AG04450 (cell line): ENCODE measurements at regions not wholly inside any gene's neighbourhood (a gene's known extent, or its start where the extent isn't known, plus 50 kb on each side); places are given as distances from the start of the nearest gene placed in this dataset.

Source experiments
- CTCF ChIA-PET: fragments of 300-600, 350-600 bp; formaldehyde crosslinking; extraction: SDS; loops from one replicate; lab custom pipeline; 2022; ENCODE audit warnings: antibody characterized with exemption, inconsistent platforms; lab: Charles Lee
- POLR2A ChIA-PET: fragments of 350-600 bp; formaldehyde crosslinking; extraction: SDS; loops from one replicate; lab custom pipeline; 2021; ENCODE audit warnings: antibody characterized with exemption, inconsistent platforms; lab: Yijun Ruan, JAX
- DNase-seq: peaks from one replicate; pipeline ENCODE4 v3.0.0-alpha.2; 2011; ENCODE audit warnings: low read depth, low spot score
- H3K27ac ChIP-seq: one replicate; pipeline ENCODE4 v1.5.1; 2012; ENCODE audit warnings: low read depth, low read length, control low read depth
- H3K27me3 ChIP-seq: one replicate; pipeline ENCODE4 v1.6.0; 2012; ENCODE audit warnings: low read length; ENCODE audit not compliant: control insufficient read depth, insufficient read depth
- H3K4me3 ChIP-seq: 2 replicates; pipeline ENCODE4 v1.5.1; 2011; ENCODE audit warnings: mild to moderate bottlenecking, low read depth, low read length, control low read depth
- H3K9me3 ChIP-seq: 2 replicates; pipeline ENCODE4 v1.5.1; 2012; ENCODE audit warnings: low read length; ENCODE audit not compliant: control insufficient read depth, insufficient read depth
- CTCF ChIP-seq: IDR thresholded peaks from 2 replicates; pipeline ENCODE4 v1.5.1; 2011; ENCODE audit warnings: low read depth, low read length, control low read depth, inconsistent platforms

- TF ChIP-seq CTCF = no peak
- POLR2A ChIA-PET = no interaction called here
- H3K4me3 ChIP-seq = no peak overlapping the region
- CTCF ChIA-PET = interaction anchor here (1.0 kb wide), 1 partner anchor 46 kb away, joined by 5 read pairs; no protein-coding TSS in a partner anchor
- H3K27ac ChIP-seq = no peak overlapping the region
- no peak for DNase-seq
- no peaks in the 10 kb centered on the region for H3K27me3 ChIP-seq
- H3K9me3 ChIP-seq = no peaks in the 10 kb centered on the region
Observed at GRCh38 chr3:8371085-8371551, 130.5 kb upstream of the LMCD1 start.

GRCh38 chr3:8371960-8372463, 129.6 kb upstream of the LMCD1 start:
- TF ChIP-seq CTCF = no peak
- Histone ChIP-seq H3K27me3 (no peaks in the 10 kb centered on the region), H3K27ac (no peak overlapping the region), H3K9me3 (no peaks in the 10 kb centered on the region), H3K4me3 (no peak overlapping the region)
- CTCF ChIA-PET = no interaction called here
- POLR2A ChIA-PET = no interaction called here
- DNase-seq = no peak

- DNase-seq = no peak
- ChIA-PET CTCF (interaction anchor here (1.4 kb wide), 1 partner anchor 37 kb away, joined by 4 read pairs; no protein-coding TSS in a partner anchor), POLR2A (no interaction called here)
- H3K4me3 ChIP-seq = no peak overlapping the region
- no peak for TF ChIP-seq CTCF
- H3K9me3 ChIP-seq = no peaks in the 10 kb centered on the region
- peaks cover 3% of the 10 kb centered on the region for H3K27me3 ChIP-seq
- no peak overlapping the region for H3K27ac ChIP-seq
Observed at GRCh38 chr3:8380904-8381704, 120.5 kb upstream of the LMCD1 start.

- ChIA-PET CTCF (interaction anchor here (1.8 kb wide), 1 partner anchor 31 kb away, joined by 8 read pairs; no protein-coding TSS in a partner anchor), POLR2A (no interaction called here)
- peak; percentile 7 for DNase-seq
- H3K27ac ChIP-seq = no peak overlapping the region
- H3K9me3 ChIP-seq = no peaks in the 10 kb centered on the region
- peaks cover 3% of the 10 kb centered on the region for H3K27me3 ChIP-seq
- TF ChIP-seq CTCF = no peak
- no peak overlapping the region for H3K4me3 ChIP-seq
Observed at GRCh38 chr3:8385848-8386620, 115.6 kb upstream of the LMCD1 start.
